Esophagus muscularis mucosa (tissue), 4 donors: ENCODE measurements at regions not wholly inside any gene's neighbourhood (a gene's known extent, or its start where the extent isn't known, plus 50 kb on each side); places are given as distances from the start of the nearest gene placed in this dataset.

Experiments used
- DNase-seq: peaks from one replicate; pipeline ENCODE4 v3.0.0-alpha.2; 2017; ENCODE audit errors: extremely low spot score
- H3K27ac ChIP-seq, 4 donors: fragments of 200-600 bp; sonication (generic); replicated peaks in 1 of 4; 1 replicate in 3 of 4; 2 replicates in 1 of 4; pipeline ENCODE4 v1.5.1; 2016 to 2019; ENCODE audit warnings: mild to moderate bottlenecking in 1 of 4
- H3K27me3 ChIP-seq, 4 donors: fragments of 200-600 bp; sonication (generic); one replicate each; pipeline versions ENCODE4 v1.5.1 to v1.6.0; 2016 to 2019
- H3K36me3 ChIP-seq, 4 donors: fragments of 200-600 bp; sonication (generic); one replicate each; pipeline ENCODE4 v1.5.1; 2016 to 2019
- H3K4me1 ChIP-seq, 4 donors: fragments of 200-600 bp; sonication (generic); one replicate each; pipeline ENCODE4 v1.5.1; 2016 to 2019
- H3K4me3 ChIP-seq, 4 donors: fragments of 200-600 bp; sonication (generic); 1 replicate in 2 of 4; 2 replicates in 2 of 4; pipeline ENCODE4 v1.5.1; 2016 to 2019; ENCODE audit warnings: mild to moderate bottlenecking in 4 of 4, moderate library complexity in 1 of 4
- H3K9me3 ChIP-seq, 4 donors: fragments of 200-600 bp; sonication (generic); 1 replicate in 3 of 4; 2 replicates in 1 of 4; pipeline ENCODE4 v1.5.1; 2016 to 2019
- CTCF ChIP-seq, 3 experiments: fragments of 200-600 bp in 2 of 3; fragments of 450-650 bp in 1 of 3; sonication (generic) in 2 of 3; IDR thresholded peaks; one replicate each; pipeline ENCODE4 v1.5.1; 2017 to 2019; ENCODE audit warnings: antibody characterized with exemption in 3 of 3, mild to moderate bottlenecking in 2 of 3, moderate library complexity in 1 of 3
- EP300 ChIP-seq: sonication (generic); formaldehyde crosslinking; IDR thresholded peaks from one replicate; pipeline ENCODE4 v1.6.1; 2017; ENCODE audit warnings: antibody characterized with exemption
- POLR2A ChIP-seq: fragments of 450-650 bp; IDR thresholded peaks from one replicate; pipeline ENCODE4 v1.6.1; 2017; ENCODE audit warnings: antibody characterized with exemption, moderate library complexity, mild to moderate bottlenecking, low read depth
- POLR2AphosphoS5 ChIP-seq, 2 donors: sonication (generic); formaldehyde crosslinking; IDR thresholded peaks; one replicate each; pipeline ENCODE4 v1.6.1; 2017; ENCODE audit warnings: antibody characterized with exemption in 2 of 2
- WGBS: methylation state at CpG from one replicate; pipeline ENCODE4 v1.1.5; 2018; 5-methylcytosine and 5-hydroxymethylcytosine counted together
- intact Hi-C: fragments of 100-400 bp; cut with DNase I; formaldehyde crosslinking; loops from one replicate; pipeline ENCODE4 v1.15.1; 2023

- DNase-seq = no peak
- whole genome bisulfite sequencing = 89% methylated on average over 4 of the region's 4 CpGs
- peaks cover 0 to 23% (median 0%) of the 10 kb centered on the region in 4 donors for H3K27me3 ChIP-seq
- H3K4me1 ChIP-seq = no peaks in the 10 kb centered on the region
- TF ChIP-seq POLR2AphosphoS5 (IDR thresholded peaks at IDR 0.05) (no peak), CTCF (IDR thresholded peaks at IDR 0.05) (no peak), POLR2A (no peak), EP300 (no peak)
- H3K9me3 ChIP-seq = no peaks in the 10 kb centered on the region
- H3K27ac ChIP-seq = no peak overlapping the region
- no peaks in the 10 kb centered on the region for H3K36me3 ChIP-seq
- H3K4me3 ChIP-seq = no peak overlapping the region
- intact Hi-C loops = no loop called here
Observed at GRCh38 chr10:130459011-130459410, 322.8 kb downstream of the GLRX3 start.

- Histone ChIP-seq H3K9me3 (no peaks in the 10 kb centered on the region), H3K27me3 (peaks cover 0 to 13% (median 0%) of the 10 kb centered on the region in 4 donors), H3K4me3 (no peak overlapping the region), H3K27ac (no peak overlapping the region), H3K4me1 (no peaks in the 10 kb centered on the region), H3K36me3 (no peaks in the 10 kb centered on the region)
- intact Hi-C loops = no loop called here
- WGBS = 67% methylated on average over 7 of the region's 7 CpGs
- peak; percentile 87 for DNase-seq
- TF ChIP-seq EP300 = no peak
- no peak for TF ChIP-seq CTCF (IDR thresholded peaks at IDR 0.05)
- TF ChIP-seq POLR2A = no peak
- TF ChIP-seq POLR2AphosphoS5 (IDR thresholded peaks at IDR 0.05) = no peak
Observed at GRCh38 chr10:130459851-130460490, 323.8 kb downstream of the GLRX3 start.

GRCh38 chr10:130461631-130462030 is 325.4 kb downstream of the GLRX3 start:
- H3K9me3 ChIP-seq = peaks cover 0 to 6% (median under 1%) of the 10 kb centered on the region in 4 donors
- WGBS = 72% methylated on average over 6 of the region's 6 CpGs
- no peaks in the 10 kb centered on the region for H3K4me1 ChIP-seq
- H3K27ac ChIP-seq = no peak overlapping the region
- DNase-seq = peak; percentile 81
- intact Hi-C loops = no loop called here
- H3K4me3 ChIP-seq = no peak overlapping the region
- peaks cover 0 to 6% (median 0%) of the 10 kb centered on the region in 4 donors for H3K27me3 ChIP-seq
- TF ChIP-seq POLR2AphosphoS5 (IDR thresholded peaks at IDR 0.05) (no peak), POLR2A (no peak), EP300 (no peak), CTCF (IDR thresholded peaks at IDR 0.05) (no peak)
- no peaks in the 10 kb centered on the region for H3K36me3 ChIP-seq

- intact Hi-C loops = no loop called here
- Histone ChIP-seq H3K9me3 (peaks cover 0 to 13% (median 10%) of the 10 kb centered on the region in 4 donors), H3K36me3 (no peaks in the 10 kb centered on the region), H3K4me1 (no peaks in the 10 kb centered on the region), H3K4me3 (no peak overlapping the region), H3K27me3 (peaks cover 0 to 6% (median 0%) of the 10 kb centered on the region in 4 donors), H3K27ac (no peak overlapping the region)
- peak; percentile 62 for DNase-seq
- TF ChIP-seq POLR2AphosphoS5 (IDR thresholded peaks at IDR 0.05) (no peak), POLR2A (no peak), CTCF (IDR thresholded peaks at IDR 0.05) (no peak), EP300 (no peak)
- 71% methylated on average over 4 of the region's 6 CpGs for WGBS
Observed at GRCh38 chr10:130463104-130463875, 327.1 kb downstream of the GLRX3 start.
